ENCODE measurements at regions not wholly inside any gene's neighbourhood (a gene's known extent, or its start where the extent isn't known, plus 50 kb on each side); places are given as distances from the start of the nearest gene placed in this dataset.
A peak's percentile ranks its signal among the peaks of the same experiment; 100 is the strongest.

GRCh38 chr20:55004044-55004443 is 528.7 kb downstream of the DOK5 start:
- DNase-seq (ENCODE audit: low read depth in 2 of 2) = no peak
- H3K36me3 ChIP-seq (ENCODE audit: control insufficient read depth, insufficient read depth, low read length) = no peaks in the 10 kb centered on the region
- H3K27me3 ChIP-seq (ENCODE audit: control insufficient read depth, insufficient read depth, low read length) = no peaks in the 10 kb centered on the region
- H3K9me3 ChIP-seq (ENCODE audit: control insufficient read depth, insufficient read depth, low read depth, low read length) = no peaks in the 10 kb centered on the region
- H3K4me1 ChIP-seq (ENCODE audit: control insufficient read depth, extremely low read depth, insufficient read depth, low read length) = no peaks in the 10 kb centered on the region
- no peak overlapping the region for H3K9ac ChIP-seq (ENCODE audit: insufficient read depth, low read length)
- no peak overlapping the region for H3K4me2 ChIP-seq (ENCODE audit: extremely low read depth, insufficient read depth, low read length)
- no peak overlapping the region for H3K4me3 ChIP-seq (replicated peaks in 1 of 4; ENCODE audit: control extremely low read depth in 1 of 4, insufficient read depth in 1 of 4, low read depth in 3 of 4, low read length in 4 of 4)
- no peak for TF ChIP-seq CTCF (conservative IDR thresholded peaks at IDR 0.05 in 1 of 2, IDR thresholded peaks at IDR 0.05 in 1 of 2; ENCODE audit: low read depth in 1 of 2, low read length in 2 of 2)
- TF ChIP-seq EZH2 (IDR thresholded peaks at IDR 0.05; ENCODE audit: low read length, missing control alignments) = no peak
- H4K20me1 ChIP-seq (ENCODE audit: control insufficient read depth, extremely low read depth, insufficient read depth, low read length) = no peaks in the 10 kb centered on the region
- no peak overlapping the region for H3K27ac ChIP-seq (ENCODE audit: insufficient read depth, low read length)
- H3K79me2 ChIP-seq (ENCODE audit: control insufficient read depth, insufficient read depth, low read length) = no peaks in the 10 kb centered on the region
- no peak overlapping the region for H2AFZ ChIP-seq (ENCODE audit: low read length)

GRCh38 chr20:54995553-54995952 is 520.2 kb downstream of the DOK5 start:
- H3K27me3 ChIP-seq (ENCODE audit: control insufficient read depth, insufficient read depth, low read length) = no peaks in the 10 kb centered on the region
- no peak overlapping the region for H3K9ac ChIP-seq (ENCODE audit: insufficient read depth, low read length)
- no peaks in the 10 kb centered on the region for H3K36me3 ChIP-seq (ENCODE audit: control insufficient read depth, insufficient read depth, low read length)
- H3K9me3 ChIP-seq (ENCODE audit: control insufficient read depth, insufficient read depth, low read depth, low read length) = no peaks in the 10 kb centered on the region
- H3K27ac ChIP-seq (ENCODE audit: insufficient read depth, low read length) = no peak overlapping the region
- no peak for TF ChIP-seq CTCF (conservative IDR thresholded peaks at IDR 0.05 in 1 of 2, IDR thresholded peaks at IDR 0.05 in 1 of 2; ENCODE audit: low read depth in 1 of 2, low read length in 2 of 2)
- H4K20me1 ChIP-seq (ENCODE audit: control insufficient read depth, extremely low read depth, insufficient read depth, low read length) = no peaks in the 10 kb centered on the region
- no peak overlapping the region for H2AFZ ChIP-seq (ENCODE audit: low read length)
- no peaks in the 10 kb centered on the region for H3K79me2 ChIP-seq (ENCODE audit: control insufficient read depth, insufficient read depth, low read length)
- H3K4me3 ChIP-seq (replicated peaks in 1 of 4; ENCODE audit: control extremely low read depth in 1 of 4, insufficient read depth in 1 of 4, low read depth in 3 of 4, low read length in 4 of 4) = no peak overlapping the region
- peak in 1 of 2 donors; percentile 34 for DNase-seq (ENCODE audit: low read depth in 2 of 2)
- no peak overlapping the region for H3K4me2 ChIP-seq (ENCODE audit: extremely low read depth, insufficient read depth, low read length)
- H3K4me1 ChIP-seq (ENCODE audit: control insufficient read depth, extremely low read depth, insufficient read depth, low read length) = no peaks in the 10 kb centered on the region

GRCh38 chr20:54995011-54995410 is 519.6 kb downstream of the DOK5 start:
- no peak overlapping the region for H3K27ac ChIP-seq (ENCODE audit: insufficient read depth, low read length)
- H3K9me3 ChIP-seq (ENCODE audit: control insufficient read depth, insufficient read depth, low read depth, low read length) = no peaks in the 10 kb centered on the region
- no peak overlapping the region for H3K4me3 ChIP-seq (replicated peaks in 1 of 4; ENCODE audit: control extremely low read depth in 1 of 4, insufficient read depth in 1 of 4, low read depth in 3 of 4, low read length in 4 of 4)
- H3K79me2 ChIP-seq (ENCODE audit: control insufficient read depth, insufficient read depth, low read length) = no peaks in the 10 kb centered on the region
- no peaks in the 10 kb centered on the region for H3K36me3 ChIP-seq (ENCODE audit: control insufficient read depth, insufficient read depth, low read length)
- no peak overlapping the region for H2AFZ ChIP-seq (ENCODE audit: low read length)
- no peaks in the 10 kb centered on the region for H4K20me1 ChIP-seq (ENCODE audit: control insufficient read depth, extremely low read depth, insufficient read depth, low read length)
- no peaks in the 10 kb centered on the region for H3K4me1 ChIP-seq (ENCODE audit: control insufficient read depth, extremely low read depth, insufficient read depth, low read length)
- TF ChIP-seq EZH2 (IDR thresholded peaks at IDR 0.05; ENCODE audit: low read length, missing control alignments) (no peak), CTCF (conservative IDR thresholded peaks at IDR 0.05 in 1 of 2, IDR thresholded peaks at IDR 0.05 in 1 of 2; ENCODE audit: low read depth in 1 of 2, low read length in 2 of 2) (no peak)
- no peak overlapping the region for H3K4me2 ChIP-seq (ENCODE audit: extremely low read depth, insufficient read depth, low read length)
- H3K9ac ChIP-seq (ENCODE audit: insufficient read depth, low read length) = no peak overlapping the region
- peak in 1 of 2 donors; percentile 5 for DNase-seq (ENCODE audit: low read depth in 2 of 2)
- no peaks in the 10 kb centered on the region for H3K27me3 ChIP-seq (ENCODE audit: control insufficient read depth, insufficient read depth, low read length)

Data from fibroblast of lung (primary cell).